ENCODE measurements at regions not wholly inside any gene's neighbourhood (a gene's known extent, or its start where the extent isn't known, plus 50 kb on each side); places are given as distances from the start of the nearest gene placed in this dataset.
"Not testable (repeated sequence)": the region's sequence is repeated elsewhere in the genome, so short reads cannot be mapped to it uniquely, and the experiment has no call there.

GRCh38 chr1:53398576-53399365, 60.4 kb upstream of the DMRTB1 start:
- H3K4me3 ChIP-seq (ENCODE audit: insufficient read depth, low read length, poor library complexity, severe bottlenecking), result no peak overlapping the region
- no peak for TF ChIP-seq CTCF (IDR thresholded peaks at IDR 0.05; ENCODE audit: insufficient read depth, low read length, poor library complexity, severe bottlenecking)
- no peak for TF ChIP-seq EZH2phosphoT487 (conservative IDR thresholded peaks at IDR 0.05; ENCODE audit: low read length)
- no peak overlapping the region for H3K4me2 ChIP-seq (ENCODE audit: low read depth, low read length, poor library complexity, severe bottlenecking)
- H3K27ac ChIP-seq (ENCODE audit: low read depth, low read length), result no peak overlapping the region
- H4K20me1 ChIP-seq (ENCODE audit: low read depth, low read length), result no peaks in the 10 kb centered on the region
- no peaks in the 10 kb centered on the region for H3K9me2 ChIP-seq (replicated peaks; ENCODE audit: insufficient read depth, low read length)
- H3K9me3 ChIP-seq (ENCODE audit: insufficient read depth, low read length), result no peaks in the 10 kb centered on the region
- H3K27me3 ChIP-seq (ENCODE audit: low read length), result no peaks in the 10 kb centered on the region
- no peak overlapping the region for H3K9ac ChIP-seq (ENCODE audit: low read length)
- no peaks in the 10 kb centered on the region for H3F3A ChIP-seq (ENCODE audit: insufficient read depth)
- no peaks in the 10 kb centered on the region for H3K36me3 ChIP-seq (ENCODE audit: low read length)
- H3K79me2 ChIP-seq (ENCODE audit: insufficient read depth, low read length), result no peaks in the 10 kb centered on the region
- H2AFZ ChIP-seq (ENCODE audit: low read depth, low read length, severe bottlenecking), result no peak overlapping the region

GRCh38 chr1:53399370-53400133, 59.6 kb upstream of the DMRTB1 start:
- not testable (repeated sequence) for H3K79me2 ChIP-seq (ENCODE audit: insufficient read depth, low read length); H2AFZ ChIP-seq (ENCODE audit: low read depth, low read length, severe bottlenecking); H3K9me3 ChIP-seq (ENCODE audit: insufficient read depth, low read length); H3K27me3 ChIP-seq (ENCODE audit: low read length); H3K9me2 ChIP-seq (replicated peaks; ENCODE audit: insufficient read depth, low read length); H4K20me1 ChIP-seq (ENCODE audit: low read depth, low read length); H3K27ac ChIP-seq (ENCODE audit: low read depth, low read length); H3K36me3 ChIP-seq (ENCODE audit: low read length); H3K9ac ChIP-seq (ENCODE audit: low read length); H3K4me2 ChIP-seq (ENCODE audit: low read depth, low read length, poor library complexity, severe bottlenecking); H3F3A ChIP-seq (ENCODE audit: insufficient read depth); H3K4me3 ChIP-seq (ENCODE audit: insufficient read depth, low read length, poor library complexity, severe bottlenecking)

GRCh38 chr1:53400761-53401674, 58.2 kb upstream of the DMRTB1 start:
- Histone ChIP-seq H3K9me3 (ENCODE audit: insufficient read depth, low read length) (no peaks in the 10 kb centered on the region), H2AFZ (ENCODE audit: low read depth, low read length, severe bottlenecking) (no peak overlapping the region), H3K4me3 (ENCODE audit: insufficient read depth, low read length, poor library complexity, severe bottlenecking) (no peak overlapping the region), H3K27ac (ENCODE audit: low read depth, low read length) (no peak overlapping the region), H3K79me2 (ENCODE audit: insufficient read depth, low read length) (no peaks in the 10 kb centered on the region), H3K9me2 (replicated peaks; ENCODE audit: insufficient read depth, low read length) (no peaks in the 10 kb centered on the region), H4K20me1 (ENCODE audit: low read depth, low read length) (no peaks in the 10 kb centered on the region), H3K9ac (ENCODE audit: low read length) (no peak overlapping the region), H3K27me3 (ENCODE audit: low read length) (no peaks in the 10 kb centered on the region), H3K4me2 (ENCODE audit: low read depth, low read length, poor library complexity, severe bottlenecking) (no peak overlapping the region), H3K36me3 (ENCODE audit: low read length) (no peaks in the 10 kb centered on the region), H3F3A (ENCODE audit: insufficient read depth) (no peaks in the 10 kb centered on the region)
- TF ChIP-seq CTCF (IDR thresholded peaks at IDR 0.05; ENCODE audit: insufficient read depth, low read length, poor library complexity, severe bottlenecking) (no peak), EZH2phosphoT487 (conservative IDR thresholded peaks at IDR 0.05; ENCODE audit: low read length) (no peak)
